CD8-positive, alpha-beta memory T cell (primary cell): ENCODE measurements at regions not wholly inside any gene's neighbourhood (a gene's known extent, or its start where the extent isn't known, plus 50 kb on each side); places are given as distances from the start of the nearest gene placed in this dataset.
A peak's percentile ranks its signal among the peaks of the same experiment; 100 is the strongest.

Source experiments
- CTCF ChIA-PET: fragments of 350-600 bp; sonication (Branson Sonifier 250); formaldehyde crosslinking; loops from one replicate; lab custom pipeline; 2021; ENCODE audit warnings: antibody characterized with exemption; lab: Charles Lee
- POLR2A ChIA-PET: fragments of 350-600 bp; sonication (Branson Sonifier 250); formaldehyde crosslinking; loops from one replicate; lab custom pipeline; 2021; ENCODE audit warnings: antibody characterized with exemption; lab: Charles Lee
- DNase-seq, 5 donors: peaks; one replicate each; pipeline versions ENCODE4 v3.0.0 to v3.0.0-alpha.2; 2020 to 2022; ENCODE audit warnings: mixed read lengths in 1 of 5
- H3K27ac ChIP-seq: one replicate; pipeline ENCODE4 v1.7.0; 2013; ENCODE audit warnings: low read depth, mild to moderate bottlenecking, low read length, moderate library complexity
- H3K27me3 ChIP-seq: 2 replicates; pipeline ENCODE4 v1.7.0; 2013; ENCODE audit warnings: low read length, mild to moderate bottlenecking; ENCODE audit not compliant: insufficient read depth, poor library complexity, severe bottlenecking
- H3K36me3 ChIP-seq: 2 replicates; pipeline ENCODE4 v1.7.0; 2013; ENCODE audit warnings: mild to moderate bottlenecking, low read length, moderate library complexity; ENCODE audit not compliant: insufficient read depth
- H3K4me1 ChIP-seq: 2 replicates; pipeline ENCODE4 v1.7.0; 2013; ENCODE audit warnings: mild to moderate bottlenecking, low read length, moderate library complexity; ENCODE audit not compliant: insufficient read depth
- H3K4me3 ChIP-seq: 2 replicates; pipeline ENCODE4 v1.7.0; 2013; ENCODE audit warnings: mild to moderate bottlenecking, low read length
- H3K9me3 ChIP-seq: 2 replicates; pipeline ENCODE4 v1.7.0; 2013; ENCODE audit warnings: mild to moderate bottlenecking, low read length
- H3K27ac Mint-ChIP-seq, 8 donors: one replicate each; pipeline ENCODE4 v1.8.0; 2020 to 2021; ENCODE audit warnings: mixed read lengths in 8 of 8, mild to moderate bottlenecking in 6 of 8, inconsistent platforms in 3 of 8, moderate library complexity in 3 of 8
- H3K27me3 Mint-ChIP-seq, 2 donors: one replicate each; pipeline ENCODE4 v1.8.0; 2020 to 2021; ENCODE audit warnings: mixed read lengths in 2 of 2, mild to moderate bottlenecking in 1 of 2, moderate library complexity in 1 of 2
- H3K36me3 Mint-ChIP-seq, 3 donors: one replicate each; pipeline ENCODE4 v1.8.0; 2020 to 2021; ENCODE audit warnings: mixed read lengths in 3 of 3, inconsistent platforms in 1 of 3, mild to moderate bottlenecking in 1 of 3
- H3K4me1 Mint-ChIP-seq, 3 donors: one replicate each; pipeline ENCODE4 v1.8.0; 2020 to 2021; ENCODE audit warnings: mixed read lengths in 3 of 3, inconsistent platforms in 1 of 3, mild to moderate bottlenecking in 1 of 3
- H3K4me3 Mint-ChIP-seq, 7 donors: one replicate each; pipeline ENCODE4 v1.8.0; 2020 to 2021; ENCODE audit warnings: mixed read lengths in 7 of 7, mild to moderate bottlenecking in 6 of 7, moderate library complexity in 4 of 7, inconsistent platforms in 2 of 7
- H3K9me3 Mint-ChIP-seq, 5 donors: one replicate each; pipeline ENCODE4 v1.8.0; 2020 to 2022; ENCODE audit warnings: mixed read lengths in 5 of 5, mild to moderate bottlenecking in 3 of 5, moderate library complexity in 2 of 5, inconsistent platforms in 1 of 5

- H3K9me3 ChIP-seq = no peaks in the 10 kb centered on the region
- peaks cover 11 to 14% of the 10 kb centered on the region in 2 donors for H3K27me3 Mint-ChIP-seq
- H3K4me3 Mint-ChIP-seq = no peak overlapping the region
- no peaks in the 10 kb centered on the region for H3K36me3 Mint-ChIP-seq
- ChIA-PET POLR2A (no interaction called here), CTCF (no interaction called here)
- peak overlapping the region in 1 of 8 donors; percentile 16 for H3K27ac Mint-ChIP-seq
- no peak overlapping the region for H3K4me3 ChIP-seq
- no peaks in the 10 kb centered on the region for H3K36me3 ChIP-seq
- DNase-seq = peak in 1 of 5 donors; percentile 11
- no peaks in the 10 kb centered on the region for H3K4me1 Mint-ChIP-seq
- H3K27ac ChIP-seq = no peak overlapping the region
- H3K27me3 ChIP-seq = no peaks in the 10 kb centered on the region
- no peaks in the 10 kb centered on the region for H3K9me3 Mint-ChIP-seq
- no peaks in the 10 kb centered on the region for H3K4me1 ChIP-seq
These were observed 75.4 kb downstream of the MYEOV start for GRCh38 chr11:69369210-69369825.

GRCh38 chr11:69369945-69370344 is 76.0 kb downstream of the MYEOV start:
- no peaks in the 10 kb centered on the region for H3K4me1 ChIP-seq
- peak in 1 of 5 donors; percentile 34 for DNase-seq
- H3K27me3 ChIP-seq = no peaks in the 10 kb centered on the region
- ChIA-PET CTCF (no interaction called here), POLR2A (no interaction called here)
- Mint-ChIP-seq H3K27me3 (peaks cover 10 to 11% of the 10 kb centered on the region in 2 donors), H3K27ac (no peak overlapping the region), H3K4me3 (no peak overlapping the region), H3K36me3 (no peaks in the 10 kb centered on the region), H3K9me3 (no peaks in the 10 kb centered on the region), H3K4me1 (no peaks in the 10 kb centered on the region)
- no peak overlapping the region for H3K4me3 ChIP-seq
- no peak overlapping the region for H3K27ac ChIP-seq
- H3K36me3 ChIP-seq = no peaks in the 10 kb centered on the region
- no peaks in the 10 kb centered on the region for H3K9me3 ChIP-seq

GRCh38 chr11:69370984-69371709 is 77.2 kb downstream of the MYEOV start:
- no peak overlapping the region for H3K27ac Mint-ChIP-seq
- Histone ChIP-seq H3K27me3 (no peaks in the 10 kb centered on the region), H3K4me1 (no peaks in the 10 kb centered on the region), H3K27ac (no peak overlapping the region), H3K4me3 (no peak overlapping the region), H3K36me3 (no peaks in the 10 kb centered on the region), H3K9me3 (no peaks in the 10 kb centered on the region)
- CTCF ChIA-PET = no interaction called here
- H3K36me3 Mint-ChIP-seq = no peaks in the 10 kb centered on the region
- H3K9me3 Mint-ChIP-seq = no peaks in the 10 kb centered on the region
- POLR2A ChIA-PET = no interaction called here
- no peak overlapping the region for H3K4me3 Mint-ChIP-seq
- peaks cover 10 to 11% of the 10 kb centered on the region in 2 donors for H3K27me3 Mint-ChIP-seq
- H3K4me1 Mint-ChIP-seq = no peaks in the 10 kb centered on the region
- DNase-seq = peak in 1 of 5 donors; percentile 20

- Histone ChIP-seq H3K9me3 (no peaks in the 10 kb centered on the region), H3K36me3 (no peaks in the 10 kb centered on the region), H3K27me3 (no peaks in the 10 kb centered on the region), H3K27ac (no peak overlapping the region), H3K4me3 (no peak overlapping the region), H3K4me1 (no peaks in the 10 kb centered on the region)
- H3K36me3 Mint-ChIP-seq = no peaks in the 10 kb centered on the region
- H3K27me3 Mint-ChIP-seq = peaks cover 10 to 11% of the 10 kb centered on the region in 2 donors
- ChIA-PET POLR2A (no interaction called here), CTCF (no interaction called here)
- H3K4me1 Mint-ChIP-seq = no peaks in the 10 kb centered on the region
- DNase-seq = peak in 1 of 5 donors; percentile 24
- H3K27ac Mint-ChIP-seq = no peak overlapping the region
- H3K9me3 Mint-ChIP-seq = no peaks in the 10 kb centered on the region
- no peak overlapping the region for H3K4me3 Mint-ChIP-seq
These were observed 78.0 kb downstream of the MYEOV start for GRCh38 chr11:69371731-69372588.

GRCh38 chr11:69372589-69373250 is 78.8 kb downstream of the MYEOV start:
- DNase-seq = peak in 1 of 5 donors; percentile 32
- Mint-ChIP-seq H3K9me3 (no peaks in the 10 kb centered on the region), H3K4me1 (no peaks in the 10 kb centered on the region), H3K27ac (no peak overlapping the region), H3K4me3 (no peak overlapping the region), H3K36me3 (no peaks in the 10 kb centered on the region), H3K27me3 (peaks cover 10 to 11% of the 10 kb centered on the region in 2 donors)
- CTCF ChIA-PET = no interaction called here
- H3K27me3 ChIP-seq = no peaks in the 10 kb centered on the region
- no peaks in the 10 kb centered on the region for H3K9me3 ChIP-seq
- POLR2A ChIA-PET = no interaction called here
- H3K4me1 ChIP-seq = no peaks in the 10 kb centered on the region
- H3K4me3 ChIP-seq = no peak overlapping the region
- H3K27ac ChIP-seq = no peak overlapping the region
- no peaks in the 10 kb centered on the region for H3K36me3 ChIP-seq

- Mint-ChIP-seq H3K27me3 (peaks cover 10 to 11% of the 10 kb centered on the region in 2 donors), H3K9me3 (no peaks in the 10 kb centered on the region), H3K4me1 (no peaks in the 10 kb centered on the region), H3K36me3 (no peaks in the 10 kb centered on the region), H3K4me3 (no peak overlapping the region), H3K27ac (no peak overlapping the region)
- Histone ChIP-seq H3K4me3 (no peak overlapping the region), H3K4me1 (no peaks in the 10 kb centered on the region), H3K36me3 (no peaks in the 10 kb centered on the region), H3K27me3 (no peaks in the 10 kb centered on the region), H3K27ac (no peak overlapping the region), H3K9me3 (no peaks in the 10 kb centered on the region)
- CTCF ChIA-PET = no interaction called here
- POLR2A ChIA-PET = no interaction called here
- DNase-seq = peak in 1 of 5 donors; percentile 27
These were observed 79.3 kb downstream of the MYEOV start for GRCh38 chr11:69373251-69373635.

- Histone ChIP-seq H3K9me3 (no peaks in the 10 kb centered on the region), H3K27me3 (no peaks in the 10 kb centered on the region), H3K4me3 (no peak overlapping the region), H3K4me1 (no peaks in the 10 kb centered on the region), H3K36me3 (no peaks in the 10 kb centered on the region), H3K27ac (no peak overlapping the region)
- H3K36me3 Mint-ChIP-seq = no peaks in the 10 kb centered on the region
- ChIA-PET CTCF (no interaction called here), POLR2A (no interaction called here)
- no peak overlapping the region for H3K27ac Mint-ChIP-seq
- H3K4me1 Mint-ChIP-seq = peaks cover 0 to 1% (median 0%) of the 10 kb centered on the region in 3 donors
- H3K4me3 Mint-ChIP-seq = no peak overlapping the region
- no peaks in the 10 kb centered on the region for H3K9me3 Mint-ChIP-seq
- peak in 1 of 5 donors; percentile 30 for DNase-seq
- H3K27me3 Mint-ChIP-seq = peaks cover 10 to 11% of the 10 kb centered on the region in 2 donors
These were observed 80.4 kb downstream of the MYEOV start for GRCh38 chr11:69374110-69374945.
